GM23338 (cell line): ENCODE measurements at regions not wholly inside any gene's neighbourhood (a gene's known extent, or its start where the extent isn't known, plus 50 kb on each side); places are given as distances from the start of the nearest gene placed in this dataset.

Experiments used
- ATAC-seq: fragments of 200-7000 bp; cut with Tn5 transposase; 3 replicates; pipeline ENCODE4 v1.9.1; 2020
- DNase-seq: peaks from one replicate; pipeline ENCODE4 v3.0.0-alpha.2; 2015; ENCODE audit warnings: low spot score
- H2AFZ ChIP-seq: fragments of 200-600 bp; sonication (generic); 2 replicates; pipeline ENCODE4 v1.8.0; 2016; ENCODE audit warnings: antibody characterized with exemption, mild to moderate bottlenecking, moderate library complexity
- H3F3A ChIP-seq: fragments of 200-600 bp; sonication (generic); replicated peaks from 2 replicates; pipeline ENCODE4 v1.8.0; 2017; ENCODE audit warnings: antibody characterized with exemption, mixed run types, low read depth
- H3K27ac ChIP-seq: fragments of 200-600 bp; sonication (generic); 2 replicates; pipeline ENCODE4 v1.6.1; 2016; ENCODE audit warnings: low read depth
- H3K27me3 ChIP-seq: fragments of 200-600 bp; sonication (generic); 2 replicates; pipeline ENCODE4 v1.8.0; 2016; ENCODE audit warnings: mild to moderate bottlenecking, mixed run types, moderate library complexity; ENCODE audit not compliant: insufficient read depth
- H3K36me3 ChIP-seq: fragments of 200-600 bp; sonication (generic); 2 replicates; pipeline ENCODE4 v1.8.0; 2016; ENCODE audit warnings: mild to moderate bottlenecking; ENCODE audit not compliant: insufficient read depth
- H3K4me1 ChIP-seq: fragments of 200-600 bp; sonication (generic); 2 replicates; pipeline ENCODE4 v1.8.0; 2016; ENCODE audit warnings: mild to moderate bottlenecking, moderate library complexity; ENCODE audit not compliant: insufficient read depth
- H3K4me2 ChIP-seq: fragments of 200-600 bp; sonication (generic); 2 replicates; pipeline ENCODE4 v1.7.1; 2017; ENCODE audit warnings: mixed run types
- H3K4me3 ChIP-seq: fragments of 200-600 bp; sonication (generic); 2 replicates; pipeline ENCODE4 v1.6.1; 2016; ENCODE audit warnings: mixed run types
- H3K79me2 ChIP-seq: fragments of 200-600 bp; sonication (generic); replicated peaks from 2 replicates; pipeline ENCODE4 v1.8.0; 2017; ENCODE audit warnings: mild to moderate bottlenecking; ENCODE audit not compliant: insufficient read depth
- H3K9me2 ChIP-seq: fragments of 200-600 bp; sonication (generic); 2 replicates; pipeline ENCODE4 v1.8.0; 2017; ENCODE audit not compliant: insufficient read depth
- H4K20me1 ChIP-seq: fragments of 200-600 bp; sonication (generic); replicated peaks from 2 replicates; pipeline ENCODE4 v1.8.0; 2017; ENCODE audit warnings: mild to moderate bottlenecking; ENCODE audit not compliant: insufficient read depth
- H3K27ac Mint-ChIP-seq: 2 replicates; pipeline ENCODE4 v1.8.0; 2020; ENCODE audit warnings: inconsistent platforms, mild to moderate bottlenecking, moderate library complexity, mixed read lengths
- H3K27me3 Mint-ChIP-seq: 3 replicates; pipeline ENCODE4 v1.8.0; 2022; ENCODE audit warnings: low read depth, mild to moderate bottlenecking, moderate library complexity, mixed read lengths, inconsistent platforms; ENCODE audit not compliant: insufficient read depth, poor library complexity
- H3K36me3 Mint-ChIP-seq: 3 replicates; pipeline ENCODE4 v1.8.0; 2021; ENCODE audit warnings: low read depth, mild to moderate bottlenecking, inconsistent platforms, moderate library complexity, mixed read lengths
- H3K4me1 Mint-ChIP-seq: 3 replicates; pipeline ENCODE4 v1.8.0; 2020; ENCODE audit warnings: mild to moderate bottlenecking, inconsistent platforms, mixed read lengths
- H3K4me3 Mint-ChIP-seq: 3 replicates; pipeline ENCODE4 v1.8.0; 2021; ENCODE audit warnings: moderate library complexity, mild to moderate bottlenecking, inconsistent platforms, mixed read lengths
- H3K9me3 Mint-ChIP-seq: 3 replicates; pipeline ENCODE4 v1.8.0; 2020; ENCODE audit warnings: moderate library complexity, mild to moderate bottlenecking, inconsistent platforms, mixed read lengths
- CREB1 ChIP-seq: fragments of 250-450 bp; sonication (Bioruptor Pico); IDR thresholded peaks from 2 replicates; pipeline ENCODE4 v1.5.0; 2020; ENCODE audit warnings: low read depth, mild to moderate bottlenecking, moderate library complexity
- CTCF ChIP-seq, 2 experiments: fragments of 200-600 bp in 1 of 2; sonication (generic) in 1 of 2; conservative IDR thresholded peaks; 2 replicates each; pipeline versions ENCODE4 v1.5.1 to v1.6.1; 2016 to 2017; ENCODE audit warnings: antibody characterized with exemption in 2 of 2, low read depth in 2 of 2, mild to moderate bottlenecking in 2 of 2, moderate library complexity in 1 of 2
- ETS1 ChIP-seq: IDR thresholded peaks from 2 replicates; pipeline ENCODE4 v1.6.1; 2016; ENCODE audit warnings: antibody characterized with exemption
- EZH2 ChIP-seq: fragments of 200-600 bp; sonication (generic); IDR thresholded peaks from one replicate; pipeline ENCODE4 v1.8.0; 2017; ENCODE audit warnings: antibody characterized with exemption, mild to moderate bottlenecking, low read depth; ENCODE audit not compliant: unreplicated experiment
- EZH2phosphoT487 ChIP-seq: fragments of 200-600 bp; sonication (generic); IDR thresholded peaks from one replicate; pipeline ENCODE4 v1.8.1; 2018; ENCODE audit warnings: antibody characterized with exemption; ENCODE audit not compliant: unreplicated experiment
- JUNB ChIP-seq: IDR thresholded peaks from one replicate; pipeline ENCODE4 v1.6.1; 2016; ENCODE audit warnings: antibody characterized with exemption; ENCODE audit not compliant: unreplicated experiment
- NANOG ChIP-seq: IDR thresholded peaks from 2 replicates; pipeline ENCODE4 v1.6.1; 2016; ENCODE audit warnings: antibody characterized with exemption, borderline replicate concordance
- POLR2AphosphoS5 ChIP-seq: IDR thresholded peaks from 2 replicates; pipeline ENCODE4 v1.6.1; 2016; ENCODE audit warnings: antibody characterized with exemption, low read depth
- REST ChIP-seq: IDR thresholded peaks from one replicate; pipeline ENCODE4 v1.6.1; 2018; ENCODE audit warnings: antibody characterized with exemption; ENCODE audit not compliant: unreplicated experiment
- STAT1 ChIP-seq: IDR thresholded peaks from one replicate; pipeline ENCODE4 v1.6.1; 2016; ENCODE audit warnings: antibody characterized with exemption; ENCODE audit not compliant: unreplicated experiment
- ZNF114 ChIP-seq: fragments of 250-450 bp; sonication (Bioruptor Pico); IDR thresholded peaks from 2 replicates; pipeline ENCODE4 v1.5.0; 2020; ENCODE audit warnings: mild to moderate bottlenecking, moderate library complexity
- ZNF331 ChIP-seq: fragments of 250-450 bp; sonication (Bioruptor Pico); IDR thresholded peaks from 2 replicates; pipeline ENCODE4 v1.5.0; 2020; ENCODE audit warnings: low read depth, mild to moderate bottlenecking, moderate library complexity
- ZNF462 ChIP-seq: fragments of 250-450 bp; sonication (Bioruptor Pico); IDR thresholded peaks from 2 replicates; pipeline ENCODE4 v1.5.0; 2020; ENCODE audit warnings: mild to moderate bottlenecking, moderate library complexity

- no peak for DNase-seq
- H3K36me3 Mint-ChIP-seq: peaks cover 24% of the 10 kb centered on the region
- ATAC-seq: no peak
- no peaks in the 10 kb centered on the region for H3K4me1 Mint-ChIP-seq
- Histone ChIP-seq H3K4me1 (no peaks in the 10 kb centered on the region), H3K27ac (no peak overlapping the region), H3K9me2 (no peaks in the 10 kb centered on the region), H2AFZ (no peak overlapping the region), H3F3A (no peaks in the 10 kb centered on the region), H3K79me2 (no peaks in the 10 kb centered on the region), H3K4me3 (no peak overlapping the region), H3K36me3 (no peaks in the 10 kb centered on the region), H3K27me3 (no peaks in the 10 kb centered on the region), H3K4me2 (no peak overlapping the region), H4K20me1 (no peaks in the 10 kb centered on the region)
- peaks cover 11% of the 10 kb centered on the region for H3K27me3 Mint-ChIP-seq
- H3K9me3 Mint-ChIP-seq: peaks cover 97% of the 10 kb centered on the region
- TF ChIP-seq NANOG: no peak
- TF ChIP-seq ZNF331 (CRISPR knock-in tag): no peak
- no peak for TF ChIP-seq CREB1
- no peak for TF ChIP-seq STAT1
- TF ChIP-seq CTCF (conservative IDR thresholded peaks at IDR 0.05; ENCODE audit: low read depth in 2 of 2): no peak
- no peak for TF ChIP-seq ZNF462 (CRISPR knock-in tag)
- TF ChIP-seq POLR2AphosphoS5: no peak
- no peak for TF ChIP-seq JUNB
- TF ChIP-seq EZH2phosphoT487: no peak
- no peak for TF ChIP-seq REST
- no peak for TF ChIP-seq EZH2
- TF ChIP-seq ZNF114: no peak
- no peak for TF ChIP-seq ETS1
- no peak overlapping the region for H3K27ac Mint-ChIP-seq
- H3K4me3 Mint-ChIP-seq: no peak overlapping the region
These were observed 230.4 kb downstream of the SNRPN start for GRCh38 chr15:25185156-25185710.
